HepG2 (cell line): ENCODE measurements at regions not wholly inside any gene's neighbourhood (a gene's known extent, or its start where the extent isn't known, plus 50 kb on each side); places are given as distances from the start of the nearest gene placed in this dataset.

Source experiments
- TBX3 ChIP-seq: fragments of 450-650 bp; IDR thresholded peaks from 2 replicates; pipeline ENCODE4 v1.6.1; 2017; ENCODE audit warnings: antibody characterized with exemption, mild to moderate bottlenecking, inconsistent platforms, borderline replicate concordance
- TF ChIP-seq, protein P1 (sequence below): sonication (generic); formaldehyde crosslinking; IDR thresholded peaks from 2 replicates; pipeline ENCODE4 v1.9.0; 2021; ENCODE audit warnings: mild to moderate bottlenecking, missing genetic modification reagents
- TF ChIP-seq, protein P2 (sequence below): sonication (generic); formaldehyde crosslinking; IDR thresholded peaks from 2 replicates; pipeline ENCODE4 v1.5.0; 2020; ENCODE audit warnings: mild to moderate bottlenecking, missing genetic modification reagents
- TF ChIP-seq, protein P3 (sequence below): sonication (generic); formaldehyde crosslinking; IDR thresholded peaks from 2 replicates; pipeline ENCODE4 v1.4.0; 2020; ENCODE audit warnings: mild to moderate bottlenecking, missing genetic modification reagents, borderline replicate concordance

DNA sequence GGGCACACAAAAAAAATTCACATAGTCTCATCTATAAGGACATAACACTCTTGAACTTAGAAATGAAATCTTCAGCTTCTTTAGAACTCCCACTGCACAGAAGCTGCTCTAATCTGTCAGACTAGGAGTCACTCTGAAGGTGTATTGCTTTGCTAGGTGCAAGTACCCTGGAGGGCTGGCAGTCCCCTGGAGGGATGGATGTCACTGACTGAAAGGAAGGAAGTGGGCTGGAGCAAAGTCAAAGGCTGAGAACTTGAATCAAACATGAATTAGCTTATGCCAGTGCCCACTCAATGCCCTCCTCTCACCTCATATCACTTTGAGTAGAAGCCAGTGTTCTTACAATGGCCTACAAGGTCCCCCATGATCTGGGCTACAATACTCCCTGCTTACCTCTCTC, 140.3 kb upstream of the ANKRD1 start (continued):
- TF ChIP-seq, protein P1, sequence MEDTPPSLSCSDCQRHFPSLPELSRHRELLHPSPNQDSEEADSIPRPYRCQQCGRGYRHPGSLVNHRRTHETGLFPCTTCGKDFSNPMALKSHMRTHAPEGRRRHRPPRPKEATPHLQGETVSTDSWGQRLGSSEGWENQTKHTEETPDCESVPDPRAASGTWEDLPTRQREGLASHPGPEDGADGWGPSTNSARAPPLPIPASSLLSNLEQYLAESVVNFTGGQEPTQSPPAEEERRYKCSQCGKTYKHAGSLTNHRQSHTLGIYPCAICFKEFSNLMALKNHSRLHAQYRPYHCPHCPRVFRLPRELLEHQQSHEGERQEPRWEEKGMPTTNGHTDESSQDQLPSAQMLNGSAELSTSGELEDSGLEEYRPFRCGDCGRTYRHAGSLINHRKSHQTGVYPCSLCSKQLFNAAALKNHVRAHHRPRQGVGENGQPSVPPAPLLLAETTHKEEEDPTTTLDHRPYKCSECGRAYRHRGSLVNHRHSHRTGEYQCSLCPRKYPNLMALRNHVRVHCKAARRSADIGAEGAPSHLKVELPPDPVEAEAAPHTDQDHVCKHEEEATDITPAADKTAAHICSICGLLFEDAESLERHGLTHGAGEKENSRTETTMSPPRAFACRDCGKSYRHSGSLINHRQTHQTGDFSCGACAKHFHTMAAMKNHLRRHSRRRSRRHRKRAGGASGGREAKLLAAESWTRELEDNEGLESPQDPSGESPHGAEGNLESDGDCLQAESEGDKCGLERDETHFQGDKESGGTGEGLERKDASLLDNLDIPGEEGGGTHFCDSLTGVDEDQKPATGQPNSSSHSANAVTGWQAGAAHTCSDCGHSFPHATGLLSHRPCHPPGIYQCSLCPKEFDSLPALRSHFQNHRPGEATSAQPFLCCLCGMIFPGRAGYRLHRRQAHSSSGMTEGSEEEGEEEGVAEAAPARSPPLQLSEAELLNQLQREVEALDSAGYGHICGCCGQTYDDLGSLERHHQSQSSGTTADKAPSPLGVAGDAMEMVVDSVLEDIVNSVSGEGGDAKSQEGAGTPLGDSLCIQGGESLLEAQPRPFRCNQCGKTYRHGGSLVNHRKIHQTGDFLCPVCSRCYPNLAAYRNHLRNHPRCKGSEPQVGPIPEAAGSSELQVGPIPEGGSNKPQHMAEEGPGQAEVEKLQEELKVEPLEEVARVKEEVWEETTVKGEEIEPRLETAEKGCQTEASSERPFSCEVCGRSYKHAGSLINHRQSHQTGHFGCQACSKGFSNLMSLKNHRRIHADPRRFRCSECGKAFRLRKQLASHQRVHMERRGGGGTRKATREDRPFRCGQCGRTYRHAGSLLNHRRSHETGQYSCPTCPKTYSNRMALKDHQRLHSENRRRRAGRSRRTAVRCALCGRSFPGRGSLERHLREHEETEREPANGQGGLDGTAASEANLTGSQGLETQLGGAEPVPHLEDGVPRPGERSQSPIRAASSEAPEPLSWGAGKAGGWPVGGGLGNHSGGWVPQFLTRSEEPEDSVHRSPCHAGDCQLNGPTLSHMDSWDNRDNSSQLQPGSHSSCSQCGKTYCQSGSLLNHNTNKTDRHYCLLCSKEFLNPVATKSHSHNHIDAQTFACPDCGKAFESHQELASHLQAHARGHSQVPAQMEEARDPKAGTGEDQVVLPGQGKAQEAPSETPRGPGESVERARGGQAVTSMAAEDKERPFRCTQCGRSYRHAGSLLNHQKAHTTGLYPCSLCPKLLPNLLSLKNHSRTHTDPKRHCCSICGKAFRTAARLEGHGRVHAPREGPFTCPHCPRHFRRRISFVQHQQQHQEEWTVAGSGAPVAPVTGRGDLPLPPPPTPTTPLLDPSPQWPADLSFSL (CRISPR knock-in tag): no peak
- TF ChIP-seq TBX3: no peak
- TF ChIP-seq, protein P2, sequence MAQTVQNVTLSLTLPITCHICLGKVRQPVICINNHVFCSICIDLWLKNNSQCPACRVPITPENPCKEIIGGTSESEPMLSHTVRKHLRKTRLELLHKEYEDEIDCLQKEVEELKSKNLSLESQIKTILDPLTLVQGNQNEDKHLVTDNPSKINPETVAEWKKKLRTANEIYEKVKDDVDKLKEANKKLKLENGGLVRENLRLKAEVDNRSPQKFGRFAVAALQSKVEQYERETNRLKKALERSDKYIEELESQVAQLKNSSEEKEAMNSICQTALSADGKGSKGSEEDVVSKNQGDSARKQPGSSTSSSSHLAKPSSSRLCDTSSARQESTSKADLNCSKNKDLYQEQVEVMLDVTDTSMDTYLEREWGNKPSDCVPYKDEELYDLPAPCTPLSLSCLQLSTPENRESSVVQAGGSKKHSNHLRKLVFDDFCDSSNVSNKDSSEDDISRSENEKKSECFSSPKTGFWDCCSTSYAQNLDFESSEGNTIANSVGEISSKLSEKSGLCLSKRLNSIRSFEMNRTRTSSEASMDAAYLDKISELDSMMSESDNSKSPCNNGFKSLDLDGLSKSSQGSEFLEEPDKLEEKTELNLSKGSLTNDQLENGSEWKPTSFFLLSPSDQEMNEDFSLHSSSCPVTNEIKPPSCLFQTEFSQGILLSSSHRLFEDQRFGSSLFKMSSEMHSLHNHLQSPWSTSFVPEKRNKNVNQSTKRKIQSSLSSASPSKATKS (CRISPR knock-in tag): no peak
- TF ChIP-seq, protein P3, sequence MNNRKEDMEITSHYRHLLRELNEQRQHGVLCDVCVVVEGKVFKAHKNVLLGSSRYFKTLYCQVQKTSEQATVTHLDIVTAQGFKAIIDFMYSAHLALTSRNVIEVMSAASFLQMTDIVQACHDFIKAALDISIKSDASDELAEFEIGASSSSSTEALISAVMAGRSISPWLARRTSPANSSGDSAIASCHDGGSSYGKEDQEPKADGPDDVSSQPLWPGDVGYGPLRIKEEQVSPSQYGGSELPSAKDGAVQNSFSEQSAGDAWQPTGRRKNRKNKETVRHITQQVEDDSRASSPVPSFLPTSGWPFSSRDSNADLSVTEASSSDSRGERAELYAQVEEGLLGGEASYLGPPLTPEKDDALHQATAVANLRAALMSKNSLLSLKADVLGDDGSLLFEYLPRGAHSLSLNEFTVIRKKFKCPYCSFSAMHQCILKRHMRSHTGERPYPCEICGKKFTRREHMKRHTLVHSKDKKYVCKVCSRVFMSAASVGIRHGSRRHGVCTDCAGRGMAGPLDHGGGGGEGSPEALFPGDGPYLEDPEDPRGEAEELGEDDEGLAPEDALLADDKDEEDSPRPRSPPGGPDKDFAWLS (CRISPR knock-in tag): no peak
